ENCODE measurements at regions not wholly inside any gene's neighbourhood (a gene's known extent, or its start where the extent isn't known, plus 50 kb on each side); places are given as distances from the start of the nearest gene placed in this dataset.
A peak's percentile ranks its signal among the peaks of the same experiment; 100 is the strongest.

DNA sequence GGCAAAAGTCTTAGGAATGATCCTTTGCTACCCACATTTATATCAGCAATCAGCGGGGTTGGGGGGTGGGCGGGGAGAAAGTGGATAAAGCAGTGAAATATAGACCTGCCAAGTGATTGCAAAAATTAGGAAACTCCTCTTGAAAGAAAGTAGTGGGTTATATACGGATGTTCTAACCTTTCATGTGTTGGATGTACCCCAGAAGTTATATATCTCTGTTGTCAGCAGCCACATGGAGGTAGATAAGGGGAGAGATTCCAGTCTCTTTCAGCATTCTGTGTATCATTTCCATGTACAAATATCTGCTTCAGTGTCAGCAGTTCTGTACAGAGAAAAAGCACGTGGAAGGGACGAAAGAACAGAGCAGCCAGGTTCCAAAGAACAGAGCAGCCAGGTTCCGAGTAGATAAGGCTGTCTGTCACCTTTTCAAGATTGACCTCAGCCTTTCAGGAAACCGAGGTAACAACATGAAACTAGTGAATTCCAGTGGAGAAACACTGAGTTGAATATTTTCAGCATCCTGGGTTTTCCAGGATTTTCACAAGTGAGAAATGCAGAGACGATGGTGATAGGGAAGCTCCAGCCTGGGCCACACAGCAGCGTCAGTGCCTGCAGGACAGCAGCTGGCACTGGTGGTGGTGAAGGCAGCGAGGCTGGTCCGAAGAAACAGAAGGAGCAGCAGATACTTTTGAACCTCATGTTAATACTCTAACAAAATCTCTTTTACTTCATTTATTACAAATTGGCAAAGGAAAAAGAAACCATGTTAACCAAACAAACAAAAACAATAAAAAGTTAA lies 212.3 kb downstream of the C7orf25 start:
- TF ChIP-seq, protein P1, sequence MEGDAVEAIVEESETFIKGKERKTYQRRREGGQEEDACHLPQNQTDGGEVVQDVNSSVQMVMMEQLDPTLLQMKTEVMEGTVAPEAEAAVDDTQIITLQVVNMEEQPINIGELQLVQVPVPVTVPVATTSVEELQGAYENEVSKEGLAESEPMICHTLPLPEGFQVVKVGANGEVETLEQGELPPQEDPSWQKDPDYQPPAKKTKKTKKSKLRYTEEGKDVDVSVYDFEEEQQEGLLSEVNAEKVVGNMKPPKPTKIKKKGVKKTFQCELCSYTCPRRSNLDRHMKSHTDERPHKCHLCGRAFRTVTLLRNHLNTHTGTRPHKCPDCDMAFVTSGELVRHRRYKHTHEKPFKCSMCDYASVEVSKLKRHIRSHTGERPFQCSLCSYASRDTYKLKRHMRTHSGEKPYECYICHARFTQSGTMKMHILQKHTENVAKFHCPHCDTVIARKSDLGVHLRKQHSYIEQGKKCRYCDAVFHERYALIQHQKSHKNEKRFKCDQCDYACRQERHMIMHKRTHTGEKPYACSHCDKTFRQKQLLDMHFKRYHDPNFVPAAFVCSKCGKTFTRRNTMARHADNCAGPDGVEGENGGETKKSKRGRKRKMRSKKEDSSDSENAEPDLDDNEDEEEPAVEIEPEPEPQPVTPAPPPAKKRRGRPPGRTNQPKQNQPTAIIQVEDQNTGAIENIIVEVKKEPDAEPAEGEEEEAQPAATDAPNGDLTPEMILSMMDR (IDR thresholded peaks at IDR 0.05), result no peak

DNA sequence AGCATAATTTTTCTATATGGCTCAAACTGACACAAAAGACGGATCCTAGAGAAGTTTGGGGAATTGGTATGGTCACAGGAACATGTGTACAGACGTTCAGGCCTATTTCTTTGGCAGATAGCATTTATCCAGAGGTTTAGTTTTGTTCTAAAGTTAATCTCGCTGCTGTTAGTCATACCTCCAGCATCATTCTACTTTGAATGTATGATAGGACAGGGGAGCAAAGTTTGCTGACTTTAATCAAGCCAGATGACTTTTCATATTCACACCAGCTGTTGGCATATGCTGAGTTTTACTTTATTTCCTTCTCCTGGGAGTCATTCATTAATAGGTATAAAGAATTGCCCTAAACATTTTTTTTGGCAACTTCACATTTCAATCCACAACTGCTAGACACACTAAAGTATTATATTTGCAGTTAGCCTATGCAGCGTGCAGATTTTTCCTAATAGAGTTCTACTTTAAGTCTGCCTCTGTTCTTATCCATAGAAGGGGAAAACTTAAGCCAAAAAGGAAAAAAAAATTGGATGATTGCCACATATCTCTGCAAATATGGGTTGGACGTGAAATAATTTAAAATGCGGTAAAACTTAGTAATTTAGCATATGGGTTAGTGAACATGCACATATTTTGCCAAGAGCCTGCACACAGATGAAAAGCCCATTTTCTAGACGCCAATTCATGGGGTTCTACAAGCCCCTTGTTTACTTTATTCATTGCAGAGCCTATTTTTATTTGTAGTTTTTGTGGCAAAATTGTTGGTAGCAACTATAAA lies 213.1 kb downstream of the C7orf25 start:
- TF ChIP-seq, protein P1 (IDR thresholded peaks at IDR 0.05), result no peak

DNA sequence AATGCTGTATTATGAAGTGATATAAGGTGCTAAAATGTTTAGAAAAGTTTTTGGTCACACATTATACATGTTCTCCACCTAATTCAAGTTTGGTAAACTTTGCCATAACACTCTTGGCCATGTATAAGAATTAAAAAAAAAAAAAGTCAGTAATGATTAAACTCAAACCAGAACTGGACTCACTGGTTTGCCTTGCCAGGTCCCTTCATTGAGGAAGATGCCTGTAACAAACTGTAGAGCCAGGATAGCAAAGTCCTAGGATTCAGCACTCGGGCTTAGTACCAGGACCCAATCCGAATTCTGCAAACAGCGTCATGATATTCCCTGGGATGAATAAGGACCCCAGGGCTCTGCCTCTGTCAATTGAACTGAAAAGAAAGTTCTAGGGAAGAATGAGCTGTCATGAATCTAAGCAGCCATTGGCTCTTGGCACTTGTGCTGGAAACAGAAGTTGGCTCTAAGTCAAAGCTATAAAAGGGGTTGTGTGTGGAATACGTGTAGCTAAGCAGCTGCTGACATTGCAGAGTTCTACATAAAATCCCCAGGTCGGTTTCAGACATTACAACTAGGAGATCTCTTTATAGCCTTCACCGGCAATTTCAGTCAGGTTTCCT lies 216.9 kb downstream of the C7orf25 start:
- TF ChIP-seq, protein P1 (IDR thresholded peaks at IDR 0.05), result no peak

- TF ChIP-seq, protein P1 (IDR thresholded peaks at IDR 0.05), result no peak
Observed at GRCh38 chr7:42693722-42694121, 218.1 kb downstream of the C7orf25 start.

- TF ChIP-seq, protein P1 (IDR thresholded peaks at IDR 0.05), result no peak
Observed at GRCh38 chr7:42692621-42693020, 219.2 kb downstream of the C7orf25 start.

DNA sequence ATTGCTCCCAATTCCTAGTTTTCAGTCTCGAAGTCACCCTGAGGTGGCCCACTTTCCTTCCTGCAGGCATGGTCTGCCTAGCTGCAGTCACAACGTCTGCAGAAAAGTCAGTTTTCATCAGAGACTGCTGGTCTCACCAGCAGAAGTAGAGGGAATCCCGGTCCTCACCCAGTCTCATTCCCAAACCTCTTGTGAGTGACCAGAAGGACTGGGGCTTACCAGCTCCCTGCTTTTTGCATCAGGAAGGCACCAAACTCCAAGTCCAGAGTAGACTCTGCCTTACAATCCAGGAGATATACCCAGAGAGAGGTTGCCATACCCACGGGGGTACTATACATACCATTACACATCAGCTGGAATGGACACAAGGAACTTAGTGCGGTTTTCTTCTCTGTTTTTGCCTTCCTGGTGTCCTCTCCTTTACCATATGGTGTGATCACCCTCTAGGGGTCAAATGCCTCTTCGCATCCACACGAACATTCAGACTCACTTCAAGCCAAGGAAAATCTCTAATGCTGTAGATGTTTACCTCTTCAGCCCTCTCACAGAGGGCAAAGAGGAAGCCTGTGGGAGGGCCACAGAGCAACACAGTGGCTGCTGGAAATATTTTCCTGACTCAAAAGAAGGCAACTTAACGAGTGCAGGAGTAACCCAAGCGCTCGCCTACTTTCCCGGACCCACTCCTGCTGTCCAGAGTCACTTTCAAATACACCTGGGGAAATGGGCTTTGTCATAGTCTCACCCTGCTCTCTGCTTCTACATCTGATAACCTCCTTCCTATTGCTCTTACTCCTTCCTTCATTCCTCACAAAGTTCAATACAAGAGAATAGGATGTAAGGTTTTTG lies 220.9 kb downstream of the C7orf25 start:
- TF ChIP-seq, protein P1 (IDR thresholded peaks at IDR 0.05), result peak; percentile 66

GRCh38 chr7:42689626-42690025 lies 222.2 kb downstream of the C7orf25 start:
- TF ChIP-seq, protein P1 (IDR thresholded peaks at IDR 0.05), result no peak

Measured in LNCAP (cell line).